IPS DF 4.7 (cell line): ENCODE measurements at regions not wholly inside any gene's neighbourhood (a gene's known extent, or its start where the extent isn't known, plus 50 kb on each side); places are given as distances from the start of the nearest gene placed in this dataset.
"Not testable (repeated sequence)": the region's sequence is repeated elsewhere in the genome, so short reads cannot be mapped to it uniquely, and the experiment has no call there.

ENCODE experiments used
- DNase-seq: peaks from one replicate; pipeline ENCODE4 v3.0.0-alpha.2; 2013; ENCODE audit warnings: low spot score; ENCODE audit errors: extremely low read depth

DNA sequence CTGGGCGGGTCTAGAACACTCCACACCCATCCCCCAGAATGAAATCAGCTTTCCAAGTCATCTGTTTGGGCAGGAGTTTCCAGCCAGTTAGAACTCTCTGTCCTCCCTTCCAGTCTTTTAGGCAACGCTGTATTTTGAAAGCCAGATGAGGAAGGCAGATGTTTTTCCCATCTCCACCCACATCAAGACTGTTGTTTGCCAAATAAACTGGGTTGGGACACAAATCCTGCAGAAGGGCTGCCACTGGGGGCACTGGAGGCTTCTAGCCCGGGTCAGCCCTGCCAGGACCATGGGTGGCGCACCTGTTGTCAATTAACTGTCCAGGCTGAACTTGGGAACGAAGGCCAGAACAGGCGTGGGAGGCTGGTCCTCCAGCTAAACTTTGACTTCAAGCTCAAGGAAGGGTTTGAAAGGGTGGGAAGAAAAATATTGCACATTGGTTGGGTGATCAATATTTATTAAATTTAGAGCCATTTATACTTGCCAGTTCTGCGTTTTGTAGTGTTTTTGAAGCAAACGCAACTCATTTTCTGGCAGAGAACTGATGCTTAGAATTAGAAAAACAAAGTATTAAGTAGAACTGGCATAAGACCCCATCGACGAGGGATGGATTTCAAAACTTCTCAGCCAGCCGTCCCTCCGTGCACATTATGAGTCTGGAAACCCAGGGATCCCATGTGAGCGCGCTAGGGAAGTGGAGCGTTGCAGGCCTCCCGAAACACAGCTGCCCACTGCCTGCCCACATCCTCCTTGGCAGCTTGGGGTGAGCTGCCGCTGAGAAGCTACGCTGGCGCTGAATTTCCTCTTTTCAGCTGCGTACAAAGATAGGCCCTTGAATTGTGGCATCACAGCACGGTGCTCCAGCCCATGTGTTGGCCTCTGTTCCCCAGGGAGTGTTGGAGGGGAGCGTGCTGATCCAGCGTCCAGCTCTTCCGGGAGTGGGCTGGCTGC, 297.4 kb downstream of the QKI start:
- no peak for DNase-seq

- no peak for DNase-seq
Measured at GRCh38 chr6:163710532-163711470, 296.3 kb downstream of the QKI start.

DNA sequence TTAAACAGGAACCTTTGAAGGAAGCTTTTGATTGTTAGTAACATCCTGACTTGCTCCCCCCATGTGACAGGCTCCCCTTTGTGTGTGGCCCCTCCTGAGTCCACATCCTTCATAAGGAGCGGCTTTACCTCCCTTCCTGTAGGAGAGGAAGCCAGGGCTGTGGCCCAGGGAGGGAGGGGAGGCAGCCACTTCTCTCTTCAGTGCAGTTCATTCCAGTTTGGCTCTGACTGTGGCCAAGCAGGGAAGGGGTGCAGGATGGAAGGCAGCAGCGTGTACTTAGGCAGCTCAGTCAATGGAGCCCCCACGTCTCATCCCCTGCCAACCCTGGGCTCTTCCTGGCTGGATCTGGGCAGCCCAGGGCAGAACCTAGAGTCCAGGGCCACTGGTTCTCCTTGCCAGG, 295.2 kb downstream of the QKI start:
- DNase-seq: no peak

- DNase-seq: no peak
Measured at GRCh38 chr6:163709255-163709654, 294.7 kb downstream of the QKI start.

GRCh38 chr6:163708466-163708865, 293.9 kb downstream of the QKI start:
- no peak for DNase-seq

GRCh38 chr6:163707387-163708355, 293.2 kb downstream of the QKI start:
- no peak for DNase-seq

GRCh38 chr6:163706500-163707087, 292.1 kb downstream of the QKI start:
- DNase-seq: no peak

DNA sequence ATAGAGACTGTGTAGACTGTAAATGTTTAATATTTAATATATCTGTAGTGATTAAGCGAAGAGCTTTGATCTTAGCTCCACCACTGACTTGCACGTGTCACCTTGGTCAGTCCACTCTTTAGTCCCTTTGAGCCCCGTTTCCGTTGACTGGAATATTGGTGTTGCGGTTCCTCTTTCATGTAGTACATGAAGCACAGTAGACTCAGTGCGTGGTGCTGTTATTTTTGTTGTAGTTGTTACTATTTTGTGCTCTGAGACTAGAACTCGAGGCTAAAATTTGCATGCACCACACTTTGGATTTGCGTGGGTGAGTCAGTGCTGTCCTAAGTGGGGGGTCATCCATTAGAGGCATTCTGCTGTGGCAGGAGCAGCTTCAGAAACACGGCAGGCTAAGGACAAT, 291.4 kb downstream of the QKI start:
- DNase-seq: no peak

- no peak for DNase-seq
Measured at GRCh38 chr6:163702736-163703135, 288.2 kb downstream of the QKI start.

- no peak for DNase-seq
Measured at GRCh38 chr6:163701762-163702161, 287.2 kb downstream of the QKI start.

- DNase-seq: no peak
Measured at GRCh38 chr6:163698086-163698485, 283.6 kb downstream of the QKI start.

GRCh38 chr6:163696311-163696710, 281.8 kb downstream of the QKI start:
- not testable (repeated sequence) for DNase-seq

GRCh38 chr6:163695414-163695864, 280.9 kb downstream of the QKI start:
- DNase-seq: no peak

DNA sequence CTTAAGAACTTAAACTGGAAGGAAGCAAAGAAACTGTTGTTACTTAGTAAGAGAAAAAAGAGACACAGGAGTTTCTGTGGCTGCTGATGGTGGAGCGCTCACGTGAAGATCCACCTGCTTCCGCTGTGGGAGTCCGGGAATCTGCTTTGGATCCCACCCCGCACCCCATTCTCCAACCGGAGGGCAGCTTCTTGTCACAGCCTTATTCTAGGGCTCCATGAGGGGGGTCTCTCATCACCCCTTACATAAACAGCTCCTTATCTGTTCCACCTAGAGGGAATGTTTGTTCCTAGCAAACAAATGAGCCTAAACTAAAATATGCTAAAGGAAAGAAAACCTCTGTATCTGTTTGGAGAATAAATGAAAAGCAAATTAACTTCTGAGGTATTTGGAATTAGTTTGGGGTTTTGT, 280.5 kb downstream of the QKI start:
- DNase-seq: no peak

DNA sequence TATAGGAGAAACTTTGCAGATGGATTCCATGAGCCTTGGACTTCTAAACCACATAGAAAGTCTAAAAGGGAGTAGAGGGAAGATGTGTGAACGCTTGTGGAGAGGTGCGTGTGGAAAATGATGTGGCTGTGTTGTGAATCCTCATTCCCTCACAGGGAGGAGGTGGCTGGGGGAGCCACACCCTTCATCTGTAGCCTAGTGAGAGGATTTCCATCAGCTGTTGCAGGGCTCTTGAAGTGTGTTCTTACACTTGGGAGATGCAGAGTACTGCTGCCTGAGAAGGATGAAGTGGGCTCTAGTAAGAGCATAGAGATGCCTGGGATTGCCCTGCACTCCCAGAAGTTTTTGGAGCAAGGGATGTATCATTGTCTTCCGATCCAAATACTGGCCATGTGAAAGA, 279.6 kb downstream of the QKI start:
- no peak for DNase-seq

DNA sequence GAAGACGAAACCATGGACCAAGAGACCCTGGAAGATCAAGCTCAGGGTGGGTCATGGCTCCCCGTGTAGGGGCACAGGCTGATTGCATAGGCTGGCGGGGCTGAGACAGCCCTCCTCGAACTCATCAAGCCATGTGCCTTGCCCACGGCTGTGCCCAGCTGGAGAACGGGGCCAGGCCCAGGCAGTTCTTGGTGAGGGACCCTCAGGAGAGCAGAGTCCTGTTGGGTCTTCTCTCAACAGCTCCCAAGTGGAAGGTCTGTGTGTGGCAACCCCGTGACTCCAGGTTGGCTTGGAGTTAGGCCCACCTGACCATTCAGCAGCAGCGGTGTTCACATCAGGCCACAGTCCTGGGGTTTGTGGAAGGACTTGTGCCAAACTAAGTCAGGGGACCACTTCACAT, 276.5 kb downstream of the QKI start:
- DNase-seq: no peak

DNA sequence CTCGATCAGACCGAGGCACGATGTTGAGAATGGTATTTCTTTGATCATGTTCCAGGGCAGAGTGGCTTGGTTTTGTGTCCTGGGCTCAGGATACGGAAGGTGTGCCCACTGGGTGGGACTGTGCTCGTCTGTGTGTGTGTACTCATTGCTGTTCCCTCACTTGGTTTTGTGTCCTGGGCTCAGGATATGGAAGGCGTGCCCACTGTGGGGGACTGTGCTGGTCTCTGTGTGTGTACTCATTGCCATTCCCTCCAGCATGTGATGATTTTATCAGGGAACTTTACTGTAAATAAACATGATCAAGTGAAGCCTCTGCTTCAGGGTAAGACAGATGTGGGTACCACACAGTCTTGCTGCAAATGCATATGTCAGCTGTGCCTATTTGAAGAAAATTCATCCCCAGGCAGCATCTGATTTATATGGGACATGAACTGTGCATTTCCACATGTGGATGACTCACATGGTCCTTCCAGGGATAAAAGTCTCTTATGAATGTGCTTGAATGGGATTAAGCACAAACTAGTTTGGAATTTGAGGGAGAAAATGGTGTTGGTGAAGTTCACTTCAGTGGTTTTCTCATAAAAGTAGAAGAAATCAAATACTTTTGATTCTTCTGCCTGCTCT, 274.3 kb downstream of the QKI start:
- no peak for DNase-seq

DNA sequence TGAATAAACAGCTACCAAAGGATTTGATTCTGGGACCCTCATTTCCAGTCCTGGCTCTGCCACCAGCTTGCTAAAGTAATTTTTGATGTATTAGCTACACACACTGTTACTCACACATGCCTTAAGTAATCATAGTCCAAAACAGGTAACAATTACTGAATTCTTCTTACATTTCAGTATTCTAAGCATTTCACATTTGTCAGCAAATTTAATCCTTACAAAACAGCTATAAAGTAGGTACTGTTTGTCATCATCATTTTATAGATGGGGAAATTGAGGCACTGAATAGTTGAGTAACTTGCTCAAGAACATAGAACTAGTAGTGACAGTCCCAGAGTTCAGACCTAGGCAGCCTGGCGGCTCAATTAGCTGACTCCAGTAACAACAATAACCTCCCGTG, 272.6 kb downstream of the QKI start:
- no peak for DNase-seq

DNA sequence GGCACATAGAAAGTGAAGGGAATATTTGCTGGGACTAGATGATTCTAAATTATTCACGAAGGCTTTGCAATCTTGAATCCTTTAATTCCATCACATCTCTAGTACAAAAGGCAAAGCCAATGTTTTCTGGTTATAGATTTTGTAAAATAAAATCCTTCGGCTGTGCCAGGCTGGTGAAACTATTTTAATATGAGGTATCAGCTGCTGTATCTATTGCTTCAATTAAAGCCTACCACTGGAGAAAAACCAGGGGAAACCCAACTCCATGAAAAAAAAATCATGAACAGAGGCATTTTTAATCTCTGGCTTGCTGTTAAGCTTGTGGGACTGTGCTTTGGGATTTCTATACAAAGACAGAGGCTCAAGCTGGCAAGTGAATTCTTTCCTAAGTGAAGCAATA, 271.8 kb downstream of the QKI start:
- no peak for DNase-seq

DNA sequence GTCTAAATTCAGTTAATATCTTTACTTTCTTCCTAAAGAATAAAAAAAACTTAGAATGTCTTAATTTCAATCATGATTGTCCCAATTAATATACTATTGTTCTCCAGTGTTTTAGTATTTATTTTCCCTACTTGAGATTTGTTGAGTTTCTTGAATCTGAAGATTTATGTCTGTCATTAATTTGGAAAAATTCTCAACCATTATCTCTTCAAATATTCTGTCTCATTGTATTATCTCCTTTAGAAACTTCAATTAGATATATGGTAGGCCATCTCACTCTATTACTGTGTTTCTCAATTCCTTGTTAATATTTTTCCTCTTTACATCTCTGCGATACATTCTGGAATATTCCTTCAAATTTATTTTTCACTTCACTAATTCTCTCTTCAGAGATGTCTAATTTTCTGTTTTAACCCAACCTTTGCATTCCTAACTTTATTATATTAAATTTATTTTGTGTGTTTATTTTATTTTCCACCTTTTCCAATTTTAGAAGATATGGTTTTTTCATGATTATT, 268.6 kb downstream of the QKI start:
- no peak for DNase-seq
